HFFc6 (cell line): ENCODE measurements at regions not wholly inside any gene's neighbourhood (a gene's known extent, or its start where the extent isn't known, plus 50 kb on each side); places are given as distances from the start of the nearest gene placed in this dataset.
"Not testable (repeated sequence)": the region's sequence is repeated elsewhere in the genome, so short reads cannot be mapped to it uniquely, and the experiment has no call there.

Experiments
- DNase-seq: peaks from one replicate; pipeline ENCODE4 v3.0.0-alpha.2; 2018
- H3K27ac Mint-ChIP-seq: 2 replicates; pipeline ENCODE4 v1.8.0; 2020; ENCODE audit warnings: mild to moderate bottlenecking, mixed read lengths
- H3K27me3 Mint-ChIP-seq: 2 replicates; pipeline ENCODE4 v1.8.0; 2021; ENCODE audit warnings: mild to moderate bottlenecking, moderate library complexity, mixed read lengths; ENCODE audit not compliant: insufficient read depth
- H3K36me3 Mint-ChIP-seq: 2 replicates; pipeline ENCODE4 v1.8.0; 2021; ENCODE audit warnings: low read depth, mixed read lengths
- H3K4me1 Mint-ChIP-seq: 2 replicates; pipeline ENCODE4 v1.8.0; 2020; ENCODE audit warnings: low read depth, mixed read lengths
- H3K4me3 Mint-ChIP-seq: 2 replicates; pipeline ENCODE4 v1.8.0; 2020; ENCODE audit warnings: mild to moderate bottlenecking, moderate library complexity, mixed read lengths
- H3K9me3 Mint-ChIP-seq: 2 replicates; pipeline ENCODE4 v1.8.0; 2020; ENCODE audit warnings: mild to moderate bottlenecking, mixed read lengths
- CTCF ChIP-seq: fragments of 200-600 bp; sonication (generic); IDR thresholded peaks from 2 replicates; pipeline ENCODE4 v1.5.0; 2021; ENCODE audit warnings: antibody characterized with exemption, mild to moderate bottlenecking

GRCh38 chr2:76697439-76697838 lies 824.7 kb downstream of the LRRTM4 start:
- H3K27ac Mint-ChIP-seq, H3K27me3 Mint-ChIP-seq, H3K4me3 Mint-ChIP-seq, H3K4me1 Mint-ChIP-seq, DNase-seq, H3K36me3 Mint-ChIP-seq: not testable (repeated sequence)
- H3K9me3 Mint-ChIP-seq: peaks cover 50% of the 10 kb centered on the region

- no peak for DNase-seq
- Mint-ChIP-seq H3K4me1 (no peaks in the 10 kb centered on the region), H3K9me3 (peaks cover 45% of the 10 kb centered on the region), H3K27me3 (peaks cover 2% of the 10 kb centered on the region; the same call in 1 of the 2 replicates), H3K27ac (no peak overlapping the region), H3K36me3 (peaks cover 5% of the 10 kb centered on the region; the same call in 1 of the 2 replicates), H3K4me3 (no peak overlapping the region)
- no peak for TF ChIP-seq CTCF
Measured at GRCh38 chr2:76692908-76693307, 829.3 kb downstream of the LRRTM4 start.

GRCh38 chr2:76688732-76689131 lies 833.4 kb downstream of the LRRTM4 start:
- no peak overlapping the region for H3K27ac Mint-ChIP-seq
- H3K4me3 Mint-ChIP-seq: no peak overlapping the region
- H3K9me3 Mint-ChIP-seq: peaks cover 26% of the 10 kb centered on the region
- DNase-seq: no peak
- H3K4me1 Mint-ChIP-seq: no peaks in the 10 kb centered on the region
- TF ChIP-seq CTCF: no peak
- peaks cover 2% of the 10 kb centered on the region; the same call in 1 of the 2 replicates for H3K27me3 Mint-ChIP-seq
- H3K36me3 Mint-ChIP-seq: no peaks in the 10 kb centered on the region; the same call in 1 of the 2 replicates

- TF ChIP-seq CTCF: no peak
- Mint-ChIP-seq H3K4me1 (no peaks in the 10 kb centered on the region), H3K9me3 (peaks cover 22% of the 10 kb centered on the region), H3K4me3 (no peak overlapping the region), H3K27me3 (peaks cover 2% of the 10 kb centered on the region; the same call in 1 of the 2 replicates), H3K36me3 (no peaks in the 10 kb centered on the region; the same call in 1 of the 2 replicates), H3K27ac (no peak overlapping the region)
- DNase-seq: no peak
Measured at GRCh38 chr2:76687923-76688322, 834.3 kb downstream of the LRRTM4 start.

- no peak for DNase-seq
- Mint-ChIP-seq H3K27me3 (no peaks in the 10 kb centered on the region; the same call in 1 of the 2 replicates), H3K9me3 (peaks cover 17% of the 10 kb centered on the region), H3K4me3 (no peak overlapping the region), H3K4me1 (no peaks in the 10 kb centered on the region), H3K27ac (no peak overlapping the region), H3K36me3 (no peaks in the 10 kb centered on the region)
- TF ChIP-seq CTCF: no peak
Measured at GRCh38 chr2:76684756-76685155, 837.4 kb downstream of the LRRTM4 start.

GRCh38 chr2:76679025-76679396 lies 843.2 kb downstream of the LRRTM4 start:
- no peak for TF ChIP-seq CTCF
- Mint-ChIP-seq H3K4me3 (no peak overlapping the region), H3K27me3 (no peaks in the 10 kb centered on the region; the same call in 1 of the 2 replicates), H3K9me3 (peaks cover 16% of the 10 kb centered on the region), H3K4me1 (no peaks in the 10 kb centered on the region), H3K27ac (no peak overlapping the region), H3K36me3 (no peaks in the 10 kb centered on the region; the same call in 1 of the 2 replicates)
- no peak for DNase-seq
